ENCODE measurements at regions not wholly inside any gene's neighbourhood (a gene's known extent, or its start where the extent isn't known, plus 50 kb on each side); places are given as distances from the start of the nearest gene placed in this dataset.
"Not testable (repeated sequence)": the region's sequence is repeated elsewhere in the genome, so short reads cannot be mapped to it uniquely, and the experiment has no call there.

DNA sequence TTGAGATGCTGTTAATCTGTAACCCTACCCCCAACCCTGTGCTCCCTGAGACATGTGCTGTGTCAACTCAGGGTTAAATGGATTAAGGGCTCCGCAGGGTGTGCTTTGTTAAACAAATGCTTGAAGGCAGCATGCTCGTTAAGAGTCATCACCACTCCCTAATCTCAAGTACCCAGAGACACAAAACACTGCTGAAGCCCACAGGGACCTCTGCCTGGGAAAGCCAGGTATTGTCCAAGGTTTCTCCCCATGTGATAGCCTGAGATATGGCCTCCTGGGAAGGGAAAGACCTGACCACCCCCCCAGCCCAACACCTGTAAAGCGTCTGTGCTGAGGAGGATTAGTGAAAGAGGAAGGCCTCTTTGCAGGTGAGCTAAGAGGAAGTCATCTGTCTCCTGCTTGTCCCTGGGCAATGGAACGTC, 76.0 kb upstream of the CCZ1B start:
- TF ChIP-seq, protein P1, sequence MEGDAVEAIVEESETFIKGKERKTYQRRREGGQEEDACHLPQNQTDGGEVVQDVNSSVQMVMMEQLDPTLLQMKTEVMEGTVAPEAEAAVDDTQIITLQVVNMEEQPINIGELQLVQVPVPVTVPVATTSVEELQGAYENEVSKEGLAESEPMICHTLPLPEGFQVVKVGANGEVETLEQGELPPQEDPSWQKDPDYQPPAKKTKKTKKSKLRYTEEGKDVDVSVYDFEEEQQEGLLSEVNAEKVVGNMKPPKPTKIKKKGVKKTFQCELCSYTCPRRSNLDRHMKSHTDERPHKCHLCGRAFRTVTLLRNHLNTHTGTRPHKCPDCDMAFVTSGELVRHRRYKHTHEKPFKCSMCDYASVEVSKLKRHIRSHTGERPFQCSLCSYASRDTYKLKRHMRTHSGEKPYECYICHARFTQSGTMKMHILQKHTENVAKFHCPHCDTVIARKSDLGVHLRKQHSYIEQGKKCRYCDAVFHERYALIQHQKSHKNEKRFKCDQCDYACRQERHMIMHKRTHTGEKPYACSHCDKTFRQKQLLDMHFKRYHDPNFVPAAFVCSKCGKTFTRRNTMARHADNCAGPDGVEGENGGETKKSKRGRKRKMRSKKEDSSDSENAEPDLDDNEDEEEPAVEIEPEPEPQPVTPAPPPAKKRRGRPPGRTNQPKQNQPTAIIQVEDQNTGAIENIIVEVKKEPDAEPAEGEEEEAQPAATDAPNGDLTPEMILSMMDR (IDR thresholded peaks at IDR 0.05) = not testable (repeated sequence)
- TF ChIP-seq EP300, POLR2A (IDR thresholded peaks at IDR 0.05): not testable (repeated sequence)

Measured in gastroesophageal sphincter (tissue), 3 donors.